ENCODE measurements at regions not wholly inside any gene's neighbourhood (a gene's known extent, or its start where the extent isn't known, plus 50 kb on each side); places are given as distances from the start of the nearest gene placed in this dataset.

DNA sequence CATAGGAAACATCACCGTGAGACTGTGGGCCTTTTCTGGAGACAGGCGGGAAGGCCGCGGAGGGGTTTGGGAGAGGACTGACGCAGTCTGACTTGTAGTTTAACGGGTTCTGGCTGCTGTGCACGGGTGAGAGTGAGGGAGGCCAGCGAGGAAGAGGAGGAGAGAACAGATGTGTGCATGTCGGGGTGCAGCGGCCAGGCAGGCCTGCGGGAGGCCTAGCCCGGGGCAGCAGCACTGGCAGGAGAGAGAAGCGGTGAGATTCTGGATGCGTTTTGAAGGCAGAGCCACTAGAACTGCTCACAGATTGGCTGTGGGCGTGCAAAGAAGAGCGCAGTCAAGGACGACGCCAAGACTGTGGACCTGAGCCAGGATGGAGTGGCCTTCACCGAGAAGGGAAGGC lies 53.9 kb downstream of the PTGR3 start:
- FAIRE-seq (no peak), DNase-seq (ENCODE audit: low read depth) (no peak)
- no peaks in the 10 kb centered on the region for H3K27me3 ChIP-seq (ENCODE audit: control insufficient read depth, insufficient read depth, low read length)
- TF ChIP-seq, protein P1, sequence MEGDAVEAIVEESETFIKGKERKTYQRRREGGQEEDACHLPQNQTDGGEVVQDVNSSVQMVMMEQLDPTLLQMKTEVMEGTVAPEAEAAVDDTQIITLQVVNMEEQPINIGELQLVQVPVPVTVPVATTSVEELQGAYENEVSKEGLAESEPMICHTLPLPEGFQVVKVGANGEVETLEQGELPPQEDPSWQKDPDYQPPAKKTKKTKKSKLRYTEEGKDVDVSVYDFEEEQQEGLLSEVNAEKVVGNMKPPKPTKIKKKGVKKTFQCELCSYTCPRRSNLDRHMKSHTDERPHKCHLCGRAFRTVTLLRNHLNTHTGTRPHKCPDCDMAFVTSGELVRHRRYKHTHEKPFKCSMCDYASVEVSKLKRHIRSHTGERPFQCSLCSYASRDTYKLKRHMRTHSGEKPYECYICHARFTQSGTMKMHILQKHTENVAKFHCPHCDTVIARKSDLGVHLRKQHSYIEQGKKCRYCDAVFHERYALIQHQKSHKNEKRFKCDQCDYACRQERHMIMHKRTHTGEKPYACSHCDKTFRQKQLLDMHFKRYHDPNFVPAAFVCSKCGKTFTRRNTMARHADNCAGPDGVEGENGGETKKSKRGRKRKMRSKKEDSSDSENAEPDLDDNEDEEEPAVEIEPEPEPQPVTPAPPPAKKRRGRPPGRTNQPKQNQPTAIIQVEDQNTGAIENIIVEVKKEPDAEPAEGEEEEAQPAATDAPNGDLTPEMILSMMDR (IDR thresholded peaks at IDR 0.05; ENCODE audit: insufficient read depth, low read length, severe bottlenecking), result no peak
- H3K36me3 ChIP-seq (ENCODE audit: control insufficient read depth, insufficient read depth, low read length), result no peaks in the 10 kb centered on the region
- no peak overlapping the region for H3K4me3 ChIP-seq (ENCODE audit: low read depth, low read length)

DNA sequence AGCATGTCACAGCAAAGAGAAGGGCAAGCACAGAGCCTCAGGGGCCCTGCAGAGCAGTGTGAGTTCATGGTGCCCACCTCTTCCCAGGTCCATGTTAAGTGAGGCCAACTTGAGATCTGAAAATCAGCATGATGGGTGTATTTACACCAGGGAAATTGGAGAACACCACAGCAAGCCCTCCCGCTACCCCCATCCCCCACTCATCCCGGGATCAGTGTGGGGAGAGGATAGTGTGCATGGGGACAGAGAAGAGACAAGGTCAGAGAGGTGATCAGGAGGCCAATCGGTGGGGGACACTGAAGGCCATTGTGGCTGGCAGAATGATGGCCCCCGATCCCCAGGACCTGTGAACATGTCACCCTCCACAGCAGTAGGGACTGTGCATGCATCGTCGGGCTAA lies 54.7 kb downstream of the PTGR3 start:
- TF ChIP-seq, protein P1 (IDR thresholded peaks at IDR 0.05; ENCODE audit: insufficient read depth, low read length, severe bottlenecking), result no peak
- DNase-seq (ENCODE audit: low read depth), result no peak
- Histone ChIP-seq H3K36me3 (ENCODE audit: control insufficient read depth, insufficient read depth, low read length) (no peaks in the 10 kb centered on the region), H3K27me3 (ENCODE audit: control insufficient read depth, insufficient read depth, low read length) (no peaks in the 10 kb centered on the region), H3K4me3 (ENCODE audit: low read depth, low read length) (no peak overlapping the region)
- peak; percentile 7 for FAIRE-seq

DNA sequence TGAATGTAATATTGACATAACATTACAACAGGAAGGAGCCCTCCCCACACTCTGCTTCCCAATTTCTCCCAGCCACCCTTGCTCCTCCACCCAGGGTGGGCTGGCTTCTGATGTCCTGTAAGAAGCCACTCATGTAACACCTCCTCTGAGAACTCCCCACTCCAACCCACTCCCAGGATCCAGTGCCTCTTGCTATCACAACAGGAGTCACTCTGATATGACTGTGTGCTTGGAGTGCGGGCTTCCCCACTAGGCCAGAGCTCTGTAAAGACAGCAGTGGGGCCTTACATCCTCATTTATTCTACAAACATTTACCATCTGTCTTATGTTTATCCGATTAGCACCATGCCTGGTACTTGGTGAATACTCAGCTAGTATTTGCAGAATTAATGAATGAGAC lies 65.1 kb downstream of the PTGR3 start:
- FAIRE-seq (no peak), DNase-seq (ENCODE audit: low read depth) (no peak)
- H3K4me3 ChIP-seq (ENCODE audit: low read depth, low read length), result no peak overlapping the region
- H3K27me3 ChIP-seq (ENCODE audit: control insufficient read depth, insufficient read depth, low read length), result no peaks in the 10 kb centered on the region
- TF ChIP-seq, protein P1 (IDR thresholded peaks at IDR 0.05; ENCODE audit: insufficient read depth, low read length, severe bottlenecking), result no peak
- no peaks in the 10 kb centered on the region for H3K36me3 ChIP-seq (ENCODE audit: control insufficient read depth, insufficient read depth, low read length)

DNA sequence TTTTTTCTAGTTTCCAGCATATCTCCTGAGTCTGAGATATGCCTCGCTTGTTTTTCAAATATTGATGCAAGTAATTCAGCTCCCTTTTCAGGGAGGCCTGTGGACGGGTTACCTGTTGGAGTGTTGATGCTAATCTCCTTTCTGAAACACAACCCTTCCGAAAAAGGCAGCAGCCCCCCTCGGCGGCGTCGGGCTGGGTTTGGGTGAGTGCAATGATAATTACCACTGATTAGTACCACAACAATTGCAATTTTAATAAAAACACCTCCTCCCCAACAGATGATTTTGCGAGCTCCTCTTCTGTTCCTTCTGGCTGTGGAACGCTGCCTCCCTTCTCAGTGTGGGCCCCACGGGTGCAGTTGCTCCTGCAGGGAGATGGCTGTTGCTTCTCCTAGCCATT lies 66.3 kb downstream of the PTGR3 start:
- no peaks in the 10 kb centered on the region for H3K36me3 ChIP-seq (ENCODE audit: control insufficient read depth, insufficient read depth, low read length)
- H3K27me3 ChIP-seq (ENCODE audit: control insufficient read depth, insufficient read depth, low read length), result no peaks in the 10 kb centered on the region
- TF ChIP-seq, protein P1 (IDR thresholded peaks at IDR 0.05; ENCODE audit: insufficient read depth, low read length, severe bottlenecking), result no peak
- no peak overlapping the region for H3K4me3 ChIP-seq (ENCODE audit: low read depth, low read length)
- DNase-seq (ENCODE audit: low read depth) (no peak), FAIRE-seq (no peak)

DNA sequence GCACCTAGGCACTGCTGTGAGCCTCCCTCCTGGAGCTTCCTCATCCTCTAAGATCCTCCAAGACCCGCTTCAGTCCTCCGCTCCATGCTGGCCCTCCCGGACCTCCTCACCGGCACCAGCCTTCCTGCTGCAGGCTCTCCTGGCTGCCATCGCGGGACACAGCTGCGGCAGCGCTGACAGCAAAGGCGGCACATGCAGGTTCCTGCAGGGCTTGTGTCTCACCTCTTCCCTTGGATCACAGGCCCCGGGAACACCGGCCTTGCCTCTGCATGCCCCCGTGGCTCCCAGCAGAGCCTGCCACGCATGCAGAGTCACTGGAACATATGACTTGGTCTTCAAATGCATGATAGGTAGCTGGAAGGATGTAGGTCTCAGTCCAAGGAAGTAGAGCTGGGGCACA lies 67.2 kb downstream of the PTGR3 start:
- no peak for DNase-seq (ENCODE audit: low read depth)
- no peak for FAIRE-seq
- Histone ChIP-seq H3K4me3 (ENCODE audit: low read depth, low read length) (no peak overlapping the region), H3K27me3 (ENCODE audit: control insufficient read depth, insufficient read depth, low read length) (no peaks in the 10 kb centered on the region), H3K36me3 (ENCODE audit: control insufficient read depth, insufficient read depth, low read length) (no peaks in the 10 kb centered on the region)
- TF ChIP-seq, protein P1 (IDR thresholded peaks at IDR 0.05; ENCODE audit: insufficient read depth, low read length, severe bottlenecking), result no peak

DNA sequence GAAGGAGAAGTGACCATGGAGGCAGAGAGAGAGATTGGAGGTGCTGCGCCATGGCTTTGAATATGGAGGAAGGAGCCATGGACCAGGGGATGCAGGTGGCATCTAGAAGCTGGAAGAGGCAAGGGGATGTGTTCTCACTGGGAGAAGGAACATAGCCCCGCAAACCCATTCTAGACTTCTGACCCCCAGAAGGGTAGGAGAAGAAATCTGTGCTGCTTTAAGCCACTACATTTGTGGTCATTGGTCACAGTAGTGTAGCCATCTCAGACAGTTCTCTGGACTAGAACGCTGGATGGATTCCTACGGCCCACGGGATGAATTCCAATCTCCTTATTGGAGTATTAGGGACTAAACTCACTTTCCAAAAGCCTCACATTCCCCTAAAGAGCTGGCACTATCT lies 67.8 kb downstream of the PTGR3 start:
- FAIRE-seq, result no peak
- H3K27me3 ChIP-seq (ENCODE audit: control insufficient read depth, insufficient read depth, low read length), result no peaks in the 10 kb centered on the region

More for the DNA sequence above, 67.8 kb downstream of the PTGR3 start:
- TF ChIP-seq, protein P1 (IDR thresholded peaks at IDR 0.05; ENCODE audit: insufficient read depth, low read length, severe bottlenecking), result no peak
- no peak for DNase-seq (ENCODE audit: low read depth)
- Histone ChIP-seq H3K4me3 (ENCODE audit: low read depth, low read length) (no peak overlapping the region), H3K36me3 (ENCODE audit: control insufficient read depth, insufficient read depth, low read length) (no peaks in the 10 kb centered on the region)
